Esophagus mucosa (tissue), 1 donor: ENCODE measurements at regions not wholly inside any gene's neighbourhood (a gene's known extent, or its start where the extent isn't known, plus 50 kb on each side); places are given as distances from the start of the nearest gene placed in this dataset.
"Not testable (repeated sequence)": the region's sequence is repeated elsewhere in the genome, so short reads cannot be mapped to it uniquely, and the experiment has no call there.

Source experiments
- ATAC-seq: fragments of 200-7000 bp; cut with Tn5 transposase; one replicate; pipeline ENCODE4 v1.9.1; 2020
- donor health status: DM: yes; HTN: yes; CAD: no.

- no peak for ATAC-seq
Observed at GRCh38 chr4:67036791-67037190, 508.5 kb downstream of the CENPC start.

- ATAC-seq: no peak
Observed at GRCh38 chr4:67035986-67036385, 509.3 kb downstream of the CENPC start.

- no peak for ATAC-seq
Observed at GRCh38 chr4:67035501-67035900, 509.8 kb downstream of the CENPC start.

- no peak for ATAC-seq
Observed at GRCh38 chr4:67030636-67031035, 514.7 kb downstream of the CENPC start.

GRCh38 chr4:67020438-67020797 lies 524.9 kb downstream of the CENPC start:
- no peak for ATAC-seq

- ATAC-seq: no peak
Observed at GRCh38 chr4:67019686-67020437, 525.4 kb downstream of the CENPC start.

- no peak for ATAC-seq
Observed at GRCh38 chr4:67014592-67014991, 530.7 kb downstream of the CENPC start.

GRCh38 chr4:67006791-67007190 lies 538.5 kb downstream of the CENPC start:
- ATAC-seq: no peak

GRCh38 chr4:66991521-66991920 lies 553.8 kb downstream of the CENPC start:
- ATAC-seq: no peak

GRCh38 chr4:66974665-66975064 lies 570.6 kb downstream of the CENPC start:
- no peak for ATAC-seq

- no peak for ATAC-seq
Observed at GRCh38 chr4:66972087-66972486, 573.2 kb downstream of the CENPC start.

GRCh38 chr4:66964467-66964866 lies 580.8 kb downstream of the CENPC start:
- no peak for ATAC-seq

- ATAC-seq: no peak
Observed at GRCh38 chr4:66963084-66963483, 582.2 kb downstream of the CENPC start.

GRCh38 chr4:66959207-66959606 lies 586.1 kb downstream of the CENPC start:
- ATAC-seq: no peak

GRCh38 chr4:66956852-66957251 lies 588.5 kb downstream of the CENPC start:
- ATAC-seq: no peak

GRCh38 chr4:66956426-66956825 lies 588.9 kb downstream of the CENPC start:
- ATAC-seq: no peak

- no peak for ATAC-seq
Observed at GRCh38 chr4:66955784-66956183, 589.5 kb downstream of the CENPC start.

- ATAC-seq: no peak
Observed at GRCh38 chr4:66949419-66949818, 595.9 kb downstream of the CENPC start.

- ATAC-seq: no peak
Observed at GRCh38 chr4:66946761-66947160, 598.5 kb downstream of the CENPC start.

GRCh38 chr4:66943112-66943511 lies 602.2 kb downstream of the CENPC start:
- ATAC-seq: no peak

GRCh38 chr4:66931981-66932380 lies 613.3 kb downstream of the CENPC start:
- not testable (repeated sequence) for ATAC-seq

GRCh38 chr4:66930206-66930605 lies 615.1 kb downstream of the CENPC start:
- no peak for ATAC-seq

GRCh38 chr4:66929748-66930147 lies 615.6 kb downstream of the CENPC start:
- no peak for ATAC-seq

- not testable (repeated sequence) for ATAC-seq
Observed at GRCh38 chr4:66928881-66929280, 616.4 kb downstream of the CENPC start.

- ATAC-seq: no peak
Observed at GRCh38 chr4:66927937-66928336, 617.4 kb downstream of the CENPC start.
